ENCODE measurements at regions not wholly inside any gene's neighbourhood (a gene's known extent, or its start where the extent isn't known, plus 50 kb on each side); places are given as distances from the start of the nearest gene placed in this dataset.

GRCh38 chr5:142425286-142426065 lies 100.7 kb upstream of the SPRY4 start:
- TF ChIP-seq CTCF (IDR thresholded peaks at IDR 0.05), result no peak
- peaks cover 7% of the 10 kb centered on the region for H3K4me1 ChIP-seq
- no peaks in the 10 kb centered on the region for H3K79me2 ChIP-seq
- H3K4me2 ChIP-seq (ENCODE audit: low read length), result no peak overlapping the region
- no peak overlapping the region for H2AFZ ChIP-seq
- no peak overlapping the region for H3K4me3 ChIP-seq (ENCODE audit: low read depth, low read length)
- no peaks in the 10 kb centered on the region for H3K27me3 ChIP-seq (ENCODE audit: control insufficient read depth, insufficient read depth, low read length)
- no peaks in the 10 kb centered on the region for H3K36me3 ChIP-seq (ENCODE audit: control insufficient read depth, insufficient read depth, low read length)
- peak overlapping the region; percentile 43 for H3K27ac ChIP-seq
- H3K9me3 ChIP-seq (ENCODE audit: control insufficient read depth, low read length), result no peaks in the 10 kb centered on the region
- H3K9ac ChIP-seq, result no peak overlapping the region

GRCh38 chr5:142422429-142422828 lies 97.6 kb upstream of the SPRY4 start:
- H3K4me3 ChIP-seq (ENCODE audit: low read depth, low read length), result no peak overlapping the region

GRCh38 chr5:142421621-142422397 lies 97.0 kb upstream of the SPRY4 start:
- no peaks in the 10 kb centered on the region for H3K36me3 ChIP-seq (ENCODE audit: control insufficient read depth, insufficient read depth, low read length)
- no peak overlapping the region for H3K4me3 ChIP-seq (ENCODE audit: low read depth, low read length)
- no peak for TF ChIP-seq CTCF (IDR thresholded peaks at IDR 0.05)
- H2AFZ ChIP-seq, result no peak overlapping the region
- no peaks in the 10 kb centered on the region for H3K27me3 ChIP-seq (ENCODE audit: control insufficient read depth, insufficient read depth, low read length)
- no peak overlapping the region for H3K27ac ChIP-seq
- no peaks in the 10 kb centered on the region for H3K9me3 ChIP-seq (ENCODE audit: control insufficient read depth, low read length)
- no peak overlapping the region for H3K4me2 ChIP-seq (ENCODE audit: low read length)
- H3K4me1 ChIP-seq, result peaks cover 7% of the 10 kb centered on the region
- H3K79me2 ChIP-seq, result no peaks in the 10 kb centered on the region
- H3K9ac ChIP-seq, result no peak overlapping the region

More at GRCh38 chr5:142422429-142422828, 97.6 kb upstream of the SPRY4 start:
- H3K36me3 ChIP-seq (ENCODE audit: control insufficient read depth, insufficient read depth, low read length), result no peaks in the 10 kb centered on the region
- TF ChIP-seq CTCF (IDR thresholded peaks at IDR 0.05), result no peak
- no peak overlapping the region for H3K9ac ChIP-seq
- H2AFZ ChIP-seq, result no peak overlapping the region
- H3K4me2 ChIP-seq (ENCODE audit: low read length), result no peak overlapping the region
- H3K9me3 ChIP-seq (ENCODE audit: control insufficient read depth, low read length), result no peaks in the 10 kb centered on the region
- H3K4me1 ChIP-seq, result peaks cover 7% of the 10 kb centered on the region
- no peaks in the 10 kb centered on the region for H3K27me3 ChIP-seq (ENCODE audit: control insufficient read depth, insufficient read depth, low read length)
- no peak overlapping the region for H3K27ac ChIP-seq
- H3K79me2 ChIP-seq, result no peaks in the 10 kb centered on the region

- Histone ChIP-seq H3K9me3 (ENCODE audit: control insufficient read depth, low read length) (no peaks in the 10 kb centered on the region), H3K4me2 (ENCODE audit: low read length) (no peak overlapping the region), H3K27ac (no peak overlapping the region), H3K79me2 (no peaks in the 10 kb centered on the region), H3K36me3 (ENCODE audit: control insufficient read depth, insufficient read depth, low read length) (no peaks in the 10 kb centered on the region), H2AFZ (no peak overlapping the region), H3K27me3 (ENCODE audit: control insufficient read depth, insufficient read depth, low read length) (no peaks in the 10 kb centered on the region), H3K9ac (no peak overlapping the region), H3K4me3 (ENCODE audit: low read depth, low read length) (no peak overlapping the region), H3K4me1 (peaks cover 7% of the 10 kb centered on the region)
- TF ChIP-seq CTCF (IDR thresholded peaks at IDR 0.05), result no peak
Measured at GRCh38 chr5:142421228-142421617, 96.4 kb upstream of the SPRY4 start.

Data from parathyroid adenoma (tissue), 2 donors.